ENCODE measurements at regions not wholly inside any gene's neighbourhood (a gene's known extent, or its start where the extent isn't known, plus 50 kb on each side); places are given as distances from the start of the nearest gene placed in this dataset.

GRCh38 chr5:152306386-152306785, 98.7 kb downstream of the NMUR2 start:
- no peak overlapping the region for H3K4me3 ChIP-seq
- intact Hi-C loops (cut with DNase I; ENCODE audit: low total_unique reads) = no loop called here
- DNase-seq = no peak
- no peaks in the 10 kb centered on the region for H3K27me3 ChIP-seq
- H3K27ac ChIP-seq = no peak overlapping the region
- H3K36me3 ChIP-seq (ENCODE audit: low read depth, missing control alignments) = no peaks in the 10 kb centered on the region
- TF ChIP-seq CTCF (IDR thresholded peaks at IDR 0.05) (no peak), POLR2A (IDR thresholded peaks at IDR 0.05) (no peak)
- WGBS, 2 donors = 74 to 86% methylated on average over 2 of the region's 2 CpGs
- H3K9me3 ChIP-seq = no peaks in the 10 kb centered on the region
- no peaks in the 10 kb centered on the region for H3K4me1 ChIP-seq

GRCh38 chr5:152305525-152305924, 99.6 kb downstream of the NMUR2 start:
- Histone ChIP-seq H3K4me1 (no peaks in the 10 kb centered on the region), H3K36me3 (ENCODE audit: low read depth, missing control alignments) (no peaks in the 10 kb centered on the region), H3K27ac (no peak overlapping the region), H3K9me3 (no peaks in the 10 kb centered on the region), H3K27me3 (no peaks in the 10 kb centered on the region), H3K4me3 (no peak overlapping the region)
- TF ChIP-seq CTCF (IDR thresholded peaks at IDR 0.05) (no peak), POLR2A (IDR thresholded peaks at IDR 0.05) (no peak)
- intact Hi-C loops (cut with DNase I; ENCODE audit: low total_unique reads) = no loop called here
- WGBS, 2 donors = 80 to 89% methylated on average over 3 of the region's 3 CpGs
- no peak for DNase-seq

- intact Hi-C loops (cut with DNase I; ENCODE audit: low total_unique reads) = no loop called here
- no peaks in the 10 kb centered on the region for H3K4me1 ChIP-seq
- no peak overlapping the region for H3K4me3 ChIP-seq
- TF ChIP-seq POLR2A (IDR thresholded peaks at IDR 0.05) (no peak), CTCF (IDR thresholded peaks at IDR 0.05) (no peak)
- no peaks in the 10 kb centered on the region for H3K27me3 ChIP-seq
- DNase-seq = no peak
- no peaks in the 10 kb centered on the region for H3K9me3 ChIP-seq
- no peaks in the 10 kb centered on the region for H3K36me3 ChIP-seq (ENCODE audit: low read depth, missing control alignments)
- H3K27ac ChIP-seq = no peak overlapping the region
Observed at GRCh38 chr5:152303841-152304240, 101.2 kb downstream of the NMUR2 start.

GRCh38 chr5:152297866-152298265, 107.2 kb downstream of the NMUR2 start:
- no peaks in the 10 kb centered on the region for H3K27me3 ChIP-seq
- no peaks in the 10 kb centered on the region for H3K36me3 ChIP-seq (ENCODE audit: low read depth, missing control alignments)
- TF ChIP-seq POLR2A (IDR thresholded peaks at IDR 0.05) (no peak), CTCF (IDR thresholded peaks at IDR 0.05) (no peak)
- H3K9me3 ChIP-seq = no peaks in the 10 kb centered on the region
- no peak for DNase-seq
- H3K4me3 ChIP-seq = no peak overlapping the region
- H3K4me1 ChIP-seq = no peaks in the 10 kb centered on the region
- intact Hi-C loops (cut with DNase I; ENCODE audit: low total_unique reads) = no loop called here
- H3K27ac ChIP-seq = no peak overlapping the region

- intact Hi-C loops (cut with DNase I; ENCODE audit: low total_unique reads) = no loop called here
- 67 to 84% methylated on average over 2 of the region's 2 CpGs for WGBS, 2 donors
- Histone ChIP-seq H3K4me1 (no peaks in the 10 kb centered on the region), H3K36me3 (ENCODE audit: low read depth, missing control alignments) (no peaks in the 10 kb centered on the region), H3K27me3 (no peaks in the 10 kb centered on the region), H3K4me3 (no peak overlapping the region), H3K27ac (no peak overlapping the region), H3K9me3 (no peaks in the 10 kb centered on the region)
- no peak for DNase-seq
- no peak for TF ChIP-seq POLR2A (IDR thresholded peaks at IDR 0.05)
- no peak for TF ChIP-seq CTCF (IDR thresholded peaks at IDR 0.05)
Observed at GRCh38 chr5:152293189-152293588, 111.9 kb downstream of the NMUR2 start.

All from testis (tissue), 2 donors.